Lung (tissue), 11 donors: ENCODE measurements at regions not wholly inside any gene's neighbourhood (a gene's known extent, or its start where the extent isn't known, plus 50 kb on each side); places are given as distances from the start of the nearest gene placed in this dataset.

ENCODE experiments used
- ATAC-seq: fragments of 200-7000 bp; cut with Tn5 transposase; one replicate; pipeline ENCODE4 v1.9.1; 2020; ENCODE audit warnings: moderate number of reproducible peaks; ENCODE audit not compliant: insufficient read depth, low FRiP score
- DNase-seq, 3 donors: peaks; one replicate each; pipeline ENCODE4 v3.0.0-alpha.2; 2013 to 2017
- H3K27ac ChIP-seq, 2 donors: one replicate each; pipeline ENCODE4 v1.5.1; 2013; ENCODE audit warnings: mild to moderate bottlenecking in 2 of 2, moderate library complexity in 2 of 2, control low read depth in 1 of 2, inconsistent platforms in 1 of 2, low read depth in 1 of 2, low read length in 1 of 2
- H3K27me3 ChIP-seq, 3 donors: one replicate each; pipeline ENCODE4 v1.5.1; 2013; ENCODE audit warnings: low read length in 2 of 3; ENCODE audit not compliant: control insufficient read depth in 3 of 3, insufficient read depth in 3 of 3
- H3K36me3 ChIP-seq, 4 donors: one replicate each; pipeline ENCODE4 v1.5.1; 2013; ENCODE audit warnings: low read length in 4 of 4, mild to moderate bottlenecking in 1 of 4, moderate library complexity in 1 of 4; ENCODE audit not compliant: control insufficient read depth in 4 of 4, insufficient read depth in 4 of 4
- H3K4me1 ChIP-seq, 5 donors: one replicate each; pipeline ENCODE4 v1.5.1; 2013; ENCODE audit warnings: low read length in 5 of 5, mild to moderate bottlenecking in 2 of 5, moderate library complexity in 1 of 5; ENCODE audit not compliant: control insufficient read depth in 5 of 5, insufficient read depth in 5 of 5
- H3K4me3 ChIP-seq: one replicate; pipeline ENCODE4 v1.5.1; 2013; ENCODE audit warnings: mild to moderate bottlenecking, control low read depth, moderate library complexity
- H3K9ac ChIP-seq, 2 donors: one replicate each; pipeline ENCODE4 v1.5.1; 2013; ENCODE audit warnings: low read length in 2 of 2, control low read depth in 1 of 2; ENCODE audit not compliant: insufficient read depth in 1 of 2
- H3K9me3 ChIP-seq, 4 donors: one replicate each; pipeline ENCODE4 v1.5.1; 2013; ENCODE audit warnings: low read length in 3 of 4, mild to moderate bottlenecking in 1 of 4, moderate library complexity in 1 of 4; ENCODE audit not compliant: control insufficient read depth in 4 of 4, insufficient read depth in 3 of 4
- CTCF ChIP-seq: IDR thresholded peaks from 2 replicates; pipeline ENCODE4 v1.5.1; 2012; ENCODE audit warnings: mild to moderate bottlenecking; ENCODE audit errors: control extremely low read depth, extremely low read depth
- WGBS, 2 donors: extraction: QIAGEN DNeasy Blood & Tissue Kit; methylation state at CpG; one replicate each; pipeline ENCODE4 v1.1.7; 2013; 5-methylcytosine and 5-hydroxymethylcytosine counted together
- donor health status: control.
- donor health status: control.
- donor health status: Bipolar disorder and iron deficiency.
- donor health status: healthy.
- donor health status: DM: yes; HTN: yes; CAD: no.

GRCh38 chrX:10329984-10330383 lies 173.2 kb downstream of the CLCN4 start:
- WGBS, 2 donors, result 77 to 94% methylated on average over 6 to 7 of the region's 7 CpGs
- H3K27me3 ChIP-seq, result peaks cover 0 to 28% (median 6%) of the 10 kb centered on the region in 3 donors
- H3K9ac ChIP-seq, result no peak overlapping the region
- no peak for TF ChIP-seq CTCF
- no peak overlapping the region for H3K27ac ChIP-seq
- DNase-seq, result no peak
- H3K36me3 ChIP-seq, result no peaks in the 10 kb centered on the region
- ATAC-seq, result no peak
- H3K9me3 ChIP-seq, result no peaks in the 10 kb centered on the region
- no peak overlapping the region for H3K4me3 ChIP-seq
- no peaks in the 10 kb centered on the region for H3K4me1 ChIP-seq

GRCh38 chrX:10341309-10341708 lies 184.5 kb downstream of the CLCN4 start:
- ATAC-seq, result no peak
- TF ChIP-seq CTCF, result no peak
- WGBS, 2 donors, result 73 to 90% methylated on average over 5 of the region's 5 CpGs
- Histone ChIP-seq H3K36me3 (no peaks in the 10 kb centered on the region), H3K27me3 (peaks cover 0 to 8% (median 0%) of the 10 kb centered on the region in 3 donors), H3K9ac (no peak overlapping the region), H3K4me3 (no peak overlapping the region), H3K4me1 (no peaks in the 10 kb centered on the region), H3K9me3 (peaks cover 0 to 2% (median 0%) of the 10 kb centered on the region in 4 donors), H3K27ac (no peak overlapping the region)
- no peak for DNase-seq

- no peaks in the 10 kb centered on the region for H3K36me3 ChIP-seq
- no peak overlapping the region for H3K4me3 ChIP-seq
- no peak for ATAC-seq
- no peak overlapping the region for H3K9ac ChIP-seq
- peaks cover 0 to 1% (median 0%) of the 10 kb centered on the region in 4 donors for H3K9me3 ChIP-seq
- H3K27me3 ChIP-seq, result peaks cover 0 to 6% (median 0%) of the 10 kb centered on the region in 3 donors
- DNase-seq, result no peak
- no peaks in the 10 kb centered on the region for H3K4me1 ChIP-seq
- no peak for TF ChIP-seq CTCF
- H3K27ac ChIP-seq, result no peak overlapping the region
Measured at GRCh38 chrX:10350221-10350620, 193.4 kb downstream of the CLCN4 start.

- no peaks in the 10 kb centered on the region for H3K4me1 ChIP-seq
- WGBS, 2 donors, result 61 to 73% methylated on average over 3 of the region's 3 CpGs
- ATAC-seq, result no peak
- TF ChIP-seq CTCF, result no peak
- no peak overlapping the region for H3K9ac ChIP-seq
- H3K27ac ChIP-seq, result no peak overlapping the region
- H3K36me3 ChIP-seq, result no peaks in the 10 kb centered on the region
- H3K9me3 ChIP-seq, result peaks cover 0 to 1% (median 0%) of the 10 kb centered on the region in 4 donors
- DNase-seq, result no peak
- H3K4me3 ChIP-seq, result no peak overlapping the region
- H3K27me3 ChIP-seq, result peaks cover 0 to 6% (median 0%) of the 10 kb centered on the region in 3 donors
Measured at GRCh38 chrX:10350981-10351380, 194.2 kb downstream of the CLCN4 start.
